HCT116 (cell line): ENCODE measurements at regions not wholly inside any gene's neighbourhood (a gene's known extent, or its start where the extent isn't known, plus 50 kb on each side); places are given as distances from the start of the nearest gene placed in this dataset.

Experiments
- CTCF ChIP-seq, 3 experiments: fragments of 200-600 bp in 1 of 3; sonication (generic) in 1 of 3; IDR thresholded peaks in 2 of 3; conservative IDR thresholded peaks in 1 of 3; 2 replicates each; pipeline ENCODE4 v1.5.1; 2012 to 2017; ENCODE audit warnings: low read depth in 2 of 3, low read length in 2 of 3, antibody characterized with exemption in 1 of 3, borderline replicate concordance in 1 of 3, control low read depth in 1 of 3, mild to moderate bottlenecking in 1 of 3, mixed read lengths in 1 of 3, mixed run types in 1 of 3, moderate library complexity in 1 of 3; ENCODE audit not compliant: insufficient read depth in 1 of 3
- EGR1 ChIP-seq: IDR thresholded peaks from 2 replicates; pipeline ENCODE4 v1.6.1; 2012; ENCODE audit warnings: low read depth
- EZH2 ChIP-seq: fragments of 200-600 bp; sonication (generic); IDR thresholded peaks from 2 replicates; pipeline ENCODE4 v1.6.1; 2017; ENCODE audit warnings: antibody characterized with exemption, mixed run types
- POLR2A ChIP-seq: IDR thresholded peaks from 2 replicates; pipeline ENCODE4 v1.7.0; 2011; ENCODE audit warnings: borderline replicate concordance; ENCODE audit not compliant: insufficient read depth, insufficient read length; ENCODE audit errors: extremely low read depth
- TF ChIP-seq, protein P1 (sequence below): IDR thresholded peaks from 2 replicates; pipeline ENCODE4 v1.6.1; 2012

GRCh38 chr4:122017296-122017695 lies 65.4 kb upstream of the TRPC3 start:
- TF ChIP-seq EGR1 (no peak), CTCF (IDR thresholded peaks at IDR 0.05 in 2 of 3, conservative IDR thresholded peaks at IDR 0.05 in 1 of 3; ENCODE audit: borderline replicate concordance in 1 of 3, insufficient read depth in 1 of 3, low read depth in 2 of 3, low read length in 2 of 3) (no peak), POLR2A (no peak), EZH2 (no peak)
- TF ChIP-seq, protein P1, sequence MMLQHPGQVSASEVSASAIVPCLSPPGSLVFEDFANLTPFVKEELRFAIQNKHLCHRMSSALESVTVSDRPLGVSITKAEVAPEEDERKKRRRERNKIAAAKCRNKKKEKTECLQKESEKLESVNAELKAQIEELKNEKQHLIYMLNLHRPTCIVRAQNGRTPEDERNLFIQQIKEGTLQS = no peak
